Stimulated activated CD4-positive, alpha-beta T cell treated with anti-CD3 and anti-CD28 coated beads, Interleukin-4, amount 100 ng/mL, for 1 hour (primary cell): ENCODE measurements at regions not wholly inside any gene's neighbourhood (a gene's known extent, or its start where the extent isn't known, plus 50 kb on each side); places are given as distances from the start of the nearest gene placed in this dataset.

Experiments used
- DNase-seq: peaks from one replicate; pipeline ENCODE4 v3.0.0-alpha.2; 2020

GRCh38 chr15:62935300-62936081 lies 107.1 kb upstream of the TPM1 start:
- DNase-seq = no peak

- no peak for DNase-seq
These were observed 103.7 kb upstream of the TPM1 start for GRCh38 chr15:62938825-62939224.

- DNase-seq = no peak
These were observed 102.3 kb upstream of the TPM1 start for GRCh38 chr15:62940093-62940754.

GRCh38 chr15:62940755-62941361 lies 101.7 kb upstream of the TPM1 start:
- DNase-seq = no peak

GRCh38 chr15:62941699-62942098 lies 100.8 kb upstream of the TPM1 start:
- no peak for DNase-seq

GRCh38 chr15:62942428-62942827 lies 100.1 kb upstream of the TPM1 start:
- DNase-seq = no peak

GRCh38 chr15:62945063-62945462 lies 97.5 kb upstream of the TPM1 start:
- DNase-seq = no peak

- no peak for DNase-seq
These were observed 96.8 kb upstream of the TPM1 start for GRCh38 chr15:62945760-62946159.

GRCh38 chr15:62946940-62947339 lies 95.6 kb upstream of the TPM1 start:
- no peak for DNase-seq

- no peak for DNase-seq
These were observed 92.0 kb upstream of the TPM1 start for GRCh38 chr15:62950462-62950931.

GRCh38 chr15:62951481-62951880 lies 91.1 kb upstream of the TPM1 start:
- no peak for DNase-seq

GRCh38 chr15:62953021-62953420 lies 89.5 kb upstream of the TPM1 start:
- DNase-seq = no peak

- DNase-seq = no peak
These were observed 89.0 kb upstream of the TPM1 start for GRCh38 chr15:62953496-62954045.

- DNase-seq = no peak
These were observed 85.4 kb upstream of the TPM1 start for GRCh38 chr15:62957130-62957529.

- DNase-seq = no peak
These were observed 83.8 kb upstream of the TPM1 start for GRCh38 chr15:62958528-62959363.

- no peak for DNase-seq
These were observed 81.4 kb upstream of the TPM1 start for GRCh38 chr15:62961134-62961533.

GRCh38 chr15:62962101-62962995 lies 80.2 kb upstream of the TPM1 start:
- DNase-seq = no peak

GRCh38 chr15:62964251-62964650 lies 78.3 kb upstream of the TPM1 start:
- DNase-seq = no peak

- DNase-seq = no peak
These were observed 76.1 kb upstream of the TPM1 start for GRCh38 chr15:62966294-62967078.

GRCh38 chr15:62968699-62969098 lies 73.8 kb upstream of the TPM1 start:
- DNase-seq = no peak
